ENCODE measurements at regions not wholly inside any gene's neighbourhood (a gene's known extent, or its start where the extent isn't known, plus 50 kb on each side); places are given as distances from the start of the nearest gene placed in this dataset.

DNA sequence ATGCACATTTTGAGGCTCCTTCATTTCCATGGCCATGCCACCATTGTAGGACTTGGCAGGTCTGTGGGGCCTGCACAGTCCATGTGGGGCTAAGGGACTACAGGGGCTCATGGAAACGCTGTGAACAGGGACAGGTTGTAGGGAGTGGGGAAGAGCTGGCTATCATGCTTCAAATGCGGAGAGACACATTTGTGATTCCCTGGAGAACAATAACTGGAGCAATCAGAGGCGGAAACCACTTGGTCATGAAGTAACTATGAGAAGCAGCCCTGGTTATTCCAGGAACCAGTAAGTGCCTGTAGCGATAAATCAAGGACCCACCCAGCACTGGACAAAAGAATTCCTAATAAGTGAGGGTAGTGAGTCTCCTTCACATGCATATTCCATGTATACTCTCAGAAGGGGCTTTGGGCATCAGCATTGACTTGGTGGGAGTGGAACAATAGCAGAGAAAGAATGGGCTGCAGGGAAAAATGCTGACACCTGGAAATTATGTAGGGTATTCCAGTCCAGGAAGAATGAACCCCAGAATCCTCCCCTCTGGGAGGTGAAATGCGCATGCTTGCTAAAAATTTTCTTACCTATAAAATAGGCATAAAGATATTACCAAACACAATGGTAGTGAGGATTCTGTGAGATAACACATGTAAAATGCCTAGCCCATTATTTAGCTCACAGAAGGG, 251.4 kb upstream of the ROPN1 start:
- Histone ChIP-seq H3K4me1 (replicated peaks in 1 of 4; ENCODE audit: control insufficient read depth in 3 of 4, insufficient read depth in 4 of 4, low read length in 3 of 4) (no peaks in the 10 kb centered on the region), H3K4me3 (ENCODE audit: extremely low read depth in 1 of 4, insufficient read depth in 2 of 4, low read depth in 3 of 4, low read length in 4 of 4) (no peak overlapping the region), H3K79me1 (ENCODE audit: low read depth, low read length) (no peaks in the 10 kb centered on the region), H2BK12ac (ENCODE audit: low read depth, low read length) (no peak overlapping the region), H3K79me2 (ENCODE audit: control insufficient read depth in 1 of 2, insufficient read depth in 2 of 2, low read length in 2 of 2) (no peaks in the 10 kb centered on the region), H3K9ac (replicated peaks in 1 of 4; ENCODE audit: extremely low read depth in 1 of 4, low read depth in 3 of 4, low read length in 3 of 4) (no peak overlapping the region), H3K4ac (replicated peaks; ENCODE audit: insufficient read length, low read depth, low read length) (no peak overlapping the region), H4K20me1 (replicated peaks in 1 of 2; ENCODE audit: control insufficient read depth in 1 of 2, insufficient read depth in 2 of 2, low read length in 2 of 2) (no peaks in the 10 kb centered on the region), H3K9me3 (ENCODE audit: insufficient read depth in 2 of 2, low read depth in 1 of 2, low read length in 1 of 2) (no peaks in the 10 kb centered on the region), H2BK15ac (ENCODE audit: low read length) (no peak overlapping the region), H3K56ac (replicated peaks; ENCODE audit: insufficient read length, low read depth, low read length) (no peak overlapping the region), H3K14ac (ENCODE audit: insufficient read length) (no peak overlapping the region), H4K5ac (ENCODE audit: insufficient read length, low read depth, low read length) (no peak overlapping the region), H3K18ac (ENCODE audit: extremely low read depth, low read length) (no peak overlapping the region), H4K8ac (ENCODE audit: extremely low read depth, insufficient read depth, low read length) (no peak overlapping the region), H3K27ac (ENCODE audit: low read depth, low read length) (no peak overlapping the region), H3K4me2 (ENCODE audit: insufficient read depth in 1 of 2, low read depth in 2 of 2, low read length in 2 of 2) (no peak overlapping the region), H3K36me3 (ENCODE audit: control insufficient read depth in 2 of 4, insufficient read depth in 4 of 4, low read length in 3 of 4) (no peaks in the 10 kb centered on the region), H2BK120ac (replicated peaks; ENCODE audit: low read depth, low read length) (no peak overlapping the region), H3K23me2 (ENCODE audit: low read depth, low read length) (no peaks in the 10 kb centered on the region), H4K91ac (replicated peaks; ENCODE audit: insufficient read length, low read length) (no peak overlapping the region), H2AFZ (ENCODE audit: low read length) (no peak overlapping the region), H3K23ac (ENCODE audit: insufficient read length) (no peak overlapping the region), H3K27me3 (replicated peaks in 1 of 4; ENCODE audit: control insufficient read depth in 3 of 4, extremely low read depth in 1 of 4, insufficient read depth in 3 of 4, low read length in 3 of 4) (no peaks in the 10 kb centered on the region; a peak in 1 of 7 replicates), H2AK5ac (ENCODE audit: low read depth, low read length) (no peak overlapping the region), H2BK20ac (ENCODE audit: low read length) (no peak overlapping the region), H2BK5ac (ENCODE audit: low read depth, low read length) (no peak overlapping the region)
- POLR2A ChIA-PET (ENCODE audit: partially characterized antibody), result no interaction called here
- DNase-seq (ENCODE audit: low read depth in 1 of 2, low spot score in 2 of 2) (no peak), FAIRE-seq (no peak)
- 86% methylated on average over 5 of the region's 5 CpGs; no CpG with 5 or more reads in 1 of the 2 experiments for WGBS, 2 experiments (ENCODE audit: extremely low coverage in 1 of 2, insufficient coverage in 1 of 2, insufficient read length in 1 of 2, insufficient replicate concordance in 2 of 2, low coverage in 1 of 2, low lambda C conversion rate in 2 of 2, missing lambda C conversion rate in 1 of 2)
- CTCF ChIA-PET (ENCODE audit: partially characterized antibody), result interaction anchor here (1.0 to 1.3 kb wide), 5 partner anchors 10 to 108 kb away, joined by 3 to 5 read pairs (median 3); no protein-coding TSS in a partner anchor
- TF ChIP-seq SIN3A (conservative IDR thresholded peaks at IDR 0.05 in 1 of 2, IDR thresholded peaks at IDR 0.05 in 1 of 2; ENCODE audit: low read depth in 1 of 2, low read length in 2 of 2) (no peak), SRF (IDR thresholded peaks at IDR 0.05; ENCODE audit: low read depth, low read length) (no peak), FOSL1 (IDR thresholded peaks at IDR 0.05; ENCODE audit: insufficient read depth, low read depth, low read length) (no peak), BACH1 (IDR thresholded peaks at IDR 0.05; ENCODE audit: low read length) (no peak), GTF2F1 (IDR thresholded peaks at IDR 0.05; ENCODE audit: borderline replicate concordance, low read depth, low read length) (no peak), BCL11A (IDR thresholded peaks at IDR 0.05; ENCODE audit: low read depth in 2 of 2, low read length in 2 of 2) (no peak), KDM4A (IDR thresholded peaks at IDR 0.05; ENCODE audit: low read depth, low read length, severe bottlenecking) (no peak), EGR1 (IDR thresholded peaks at IDR 0.05; ENCODE audit: borderline replicate concordance, low read depth, low read length) (no peak), RXRA (IDR thresholded peaks at IDR 0.05; ENCODE audit: insufficient read depth, low read depth, low read length) (no peak), RBBP5 (IDR thresholded peaks at IDR 0.05; ENCODE audit: borderline replicate concordance, low read depth, low read length) (no peak)
- TF ChIP-seq, protein P1, sequence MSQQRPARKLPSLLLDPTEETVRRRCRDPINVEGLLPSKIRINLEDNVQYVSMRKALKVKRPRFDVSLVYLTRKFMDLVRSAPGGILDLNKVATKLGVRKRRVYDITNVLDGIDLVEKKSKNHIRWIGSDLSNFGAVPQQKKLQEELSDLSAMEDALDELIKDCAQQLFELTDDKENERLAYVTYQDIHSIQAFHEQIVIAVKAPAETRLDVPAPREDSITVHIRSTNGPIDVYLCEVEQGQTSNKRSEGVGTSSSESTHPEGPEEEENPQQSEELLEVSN (IDR thresholded peaks at IDR 0.05), result no peak
- TF ChIP-seq, protein P2, sequence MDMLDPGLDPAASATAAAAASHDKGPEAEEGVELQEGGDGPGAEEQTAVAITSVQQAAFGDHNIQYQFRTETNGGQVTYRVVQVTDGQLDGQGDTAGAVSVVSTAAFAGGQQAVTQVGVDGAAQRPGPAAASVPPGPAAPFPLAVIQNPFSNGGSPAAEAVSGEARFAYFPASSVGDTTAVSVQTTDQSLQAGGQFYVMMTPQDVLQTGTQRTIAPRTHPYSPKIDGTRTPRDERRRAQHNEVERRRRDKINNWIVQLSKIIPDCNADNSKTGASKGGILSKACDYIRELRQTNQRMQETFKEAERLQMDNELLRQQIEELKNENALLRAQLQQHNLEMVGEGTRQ (IDR thresholded peaks at IDR 0.05; ENCODE audit: low read length), result no peak
